IPS DF 6.9 (cell line): ENCODE measurements at regions not wholly inside any gene's neighbourhood (a gene's known extent, or its start where the extent isn't known, plus 50 kb on each side); places are given as distances from the start of the nearest gene placed in this dataset.
"Not testable (repeated sequence)": the region's sequence is repeated elsewhere in the genome, so short reads cannot be mapped to it uniquely, and the experiment has no call there.

Experiments used
- DNase-seq: peaks from one replicate; pipeline ENCODE4 v3.0.0-alpha.2; 2013; ENCODE audit warnings: low read depth, low spot score
- H3K27ac ChIP-seq: one replicate; pipeline ENCODE4 v1.5.1; 2013; ENCODE audit warnings: low read length, control low read depth
- H3K27me3 ChIP-seq: 2 replicates; pipeline ENCODE4 v1.6.1; 2013; ENCODE audit warnings: mild to moderate bottlenecking, low read length; ENCODE audit not compliant: control insufficient read depth, insufficient read depth
- H3K36me3 ChIP-seq: 2 replicates; pipeline ENCODE4 v1.6.1; 2013; ENCODE audit warnings: low read length; ENCODE audit not compliant: control insufficient read depth, insufficient read depth
- H3K4me1 ChIP-seq: 2 replicates; pipeline ENCODE4 v1.6.1; 2013; ENCODE audit warnings: low read length; ENCODE audit not compliant: control insufficient read depth, insufficient read depth
- H3K4me3 ChIP-seq: 2 replicates; pipeline ENCODE4 v1.5.1; 2013; ENCODE audit warnings: mild to moderate bottlenecking, low read length
- H3K9me3 ChIP-seq: 2 replicates; pipeline ENCODE4 v1.6.1; 2013; ENCODE audit warnings: low read length, inconsistent platforms; ENCODE audit not compliant: control insufficient read depth, insufficient read depth
- WGBS: extraction: QIAGEN DNeasy Blood & Tissue Kit; methylation state at CpG from one replicate; pipeline ENCODE4 v1.1.7; 2013; ENCODE audit warnings: mixed read lengths, missing lambda C conversion rate; ENCODE audit not compliant: insufficient read length, insufficient coverage; 5-methylcytosine and 5-hydroxymethylcytosine counted together

DNA sequence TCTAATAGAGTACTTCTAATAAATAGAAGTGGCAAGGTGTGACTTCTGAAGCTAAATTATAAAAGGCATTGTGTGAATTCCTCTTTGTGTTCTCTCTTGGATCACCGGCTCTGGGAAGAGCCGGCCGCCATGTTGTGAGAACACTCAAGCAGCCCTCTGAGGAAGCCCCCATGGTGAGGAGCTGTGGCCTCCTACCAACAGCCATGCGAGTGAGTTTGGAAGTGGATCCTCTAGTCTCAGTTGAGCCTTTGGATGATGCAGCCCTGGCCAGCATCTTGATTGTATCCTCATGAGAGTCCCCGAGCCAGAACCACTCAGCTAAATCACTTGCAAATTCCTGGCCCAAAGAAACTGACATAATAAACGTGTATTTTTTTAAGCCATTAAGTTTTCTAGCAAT, 94.5 kb upstream of the CARD11 start:
- Histone ChIP-seq H3K4me3 (no peak overlapping the region), H3K9me3 (no peaks in the 10 kb centered on the region), H3K27ac (no peak overlapping the region), H3K4me1 (peaks cover 1% of the 10 kb centered on the region; the same call in 1 of the 2 replicates), H3K36me3 (no peaks in the 10 kb centered on the region), H3K27me3 (no peaks in the 10 kb centered on the region)
- no peak for DNase-seq
- no CpG with 5 or more reads among the region's 6 CpGs for WGBS

GRCh38 chr7:3138997-3139396, 95.3 kb upstream of the CARD11 start:
- Histone ChIP-seq H3K9me3 (no peaks in the 10 kb centered on the region), H3K27ac (no peak overlapping the region), H3K36me3 (no peaks in the 10 kb centered on the region), H3K4me3 (no peak overlapping the region), H3K27me3 (no peaks in the 10 kb centered on the region), H3K4me1 (peaks cover 1% of the 10 kb centered on the region; the same call in 1 of the 2 replicates)
- DNase-seq: no peak
- no CpG with 5 or more reads among the region's 6 CpGs for WGBS

DNA sequence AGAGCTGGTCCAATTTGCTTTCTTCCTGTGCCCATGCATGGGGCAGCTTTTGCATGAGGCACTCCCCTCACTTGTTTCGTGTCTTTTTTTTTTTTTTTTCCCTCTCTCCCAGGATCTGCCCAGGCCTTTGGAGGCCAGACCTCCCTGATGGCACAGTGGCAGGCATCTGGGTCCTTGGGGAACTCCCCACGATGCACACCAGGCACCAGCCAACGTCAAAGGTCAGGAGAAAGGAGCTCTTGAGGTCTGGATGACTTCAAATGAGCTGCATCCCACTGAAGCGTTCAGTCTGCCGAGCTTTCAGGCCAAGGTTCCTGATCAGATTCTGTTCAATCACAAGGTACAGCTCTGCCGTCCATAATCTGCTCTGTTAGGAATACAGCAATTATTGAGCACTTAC, 97.2 kb upstream of the CARD11 start:
- H3K27ac ChIP-seq: no peak overlapping the region
- H3K4me1 ChIP-seq: peaks cover 1% of the 10 kb centered on the region; the same call in 1 of the 2 replicates
- DNase-seq: no peak
- H3K36me3 ChIP-seq: no peaks in the 10 kb centered on the region
- no peak overlapping the region for H3K4me3 ChIP-seq
- H3K27me3 ChIP-seq: no peaks in the 10 kb centered on the region
- no CpG with 5 or more reads among the region's 6 CpGs for WGBS
- no peaks in the 10 kb centered on the region for H3K9me3 ChIP-seq

DNA sequence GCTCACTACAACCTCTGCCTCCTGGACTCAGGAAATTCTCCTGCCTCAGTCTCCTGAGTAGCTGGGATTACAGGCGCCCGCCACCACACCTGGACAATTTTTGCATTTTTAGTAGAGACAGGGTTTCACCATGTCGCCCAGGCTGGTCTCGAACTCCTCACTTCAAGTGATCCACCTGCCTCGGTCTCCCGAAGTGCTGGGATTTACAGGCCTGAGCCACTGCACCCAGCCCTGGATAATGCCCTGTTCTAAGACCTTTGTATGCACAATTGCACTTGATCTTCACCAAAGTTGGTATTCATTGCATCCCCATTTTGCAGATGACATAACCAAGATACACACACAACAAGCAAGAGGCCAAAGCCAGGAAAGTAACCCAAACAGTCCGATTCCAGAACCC, 97.7 kb upstream of the CARD11 start:
- DNase-seq: no peak
- H3K4me3 ChIP-seq: no peak overlapping the region
- H3K4me1 ChIP-seq: peaks cover 1% of the 10 kb centered on the region; the same call in 1 of the 2 replicates
- H3K9me3 ChIP-seq: no peaks in the 10 kb centered on the region
- H3K27me3 ChIP-seq: no peaks in the 10 kb centered on the region
- no peak overlapping the region for H3K27ac ChIP-seq
- WGBS: no CpG with 5 or more reads among the region's 7 CpGs
- no peaks in the 10 kb centered on the region for H3K36me3 ChIP-seq

DNA sequence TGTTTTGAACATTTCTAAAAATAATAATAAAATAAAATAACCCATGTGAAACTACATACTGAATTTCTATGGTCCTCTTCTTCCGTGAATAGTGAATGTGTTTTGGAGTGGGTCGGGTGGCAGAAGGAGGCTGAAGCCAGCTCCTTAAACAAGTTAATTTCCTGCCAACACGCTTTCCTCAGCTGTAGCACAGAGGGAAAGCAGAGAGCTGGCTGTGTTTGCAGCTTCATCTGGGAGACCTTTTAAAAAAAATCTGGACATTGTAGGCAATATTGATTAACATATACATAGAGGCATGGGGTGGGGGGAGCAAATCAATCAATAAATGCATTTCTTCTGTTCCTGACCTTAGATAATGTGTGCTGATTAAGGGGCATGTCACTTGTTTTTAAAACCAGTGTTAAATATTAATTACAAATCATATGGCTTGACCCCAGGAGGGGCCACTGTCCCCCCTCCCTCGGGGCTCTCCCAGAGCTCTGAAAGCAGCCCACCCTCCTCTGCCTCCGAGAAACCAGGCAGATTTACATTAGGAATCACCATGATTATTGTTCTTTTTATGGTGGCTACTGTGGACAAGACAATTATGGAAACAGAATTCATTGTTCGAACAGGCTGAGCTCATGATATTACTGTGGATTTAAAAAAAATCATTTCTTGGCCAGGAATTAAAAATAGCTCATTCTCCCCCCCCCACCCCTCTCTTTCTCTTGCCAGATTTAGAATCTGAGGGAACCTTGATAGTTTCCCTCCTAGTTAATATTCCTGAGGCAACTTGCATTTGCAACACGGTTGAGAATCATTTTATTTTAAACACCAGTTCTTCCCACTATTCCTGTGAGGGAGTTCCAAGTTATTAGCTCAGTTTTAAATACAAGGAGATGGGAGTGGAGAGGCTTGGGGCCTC, 100.5 kb upstream of the CARD11 start:
- DNase-seq: no peak
- WGBS: no CpG with 5 or more reads among the region's 7 CpGs
- H3K9me3 ChIP-seq: no peaks in the 10 kb centered on the region
- H3K4me1 ChIP-seq: peaks cover 1% of the 10 kb centered on the region; the same call in 1 of the 2 replicates
- no peak overlapping the region for H3K27ac ChIP-seq
- no peaks in the 10 kb centered on the region for H3K36me3 ChIP-seq
- no peak overlapping the region for H3K4me3 ChIP-seq
- no peaks in the 10 kb centered on the region for H3K27me3 ChIP-seq

DNA sequence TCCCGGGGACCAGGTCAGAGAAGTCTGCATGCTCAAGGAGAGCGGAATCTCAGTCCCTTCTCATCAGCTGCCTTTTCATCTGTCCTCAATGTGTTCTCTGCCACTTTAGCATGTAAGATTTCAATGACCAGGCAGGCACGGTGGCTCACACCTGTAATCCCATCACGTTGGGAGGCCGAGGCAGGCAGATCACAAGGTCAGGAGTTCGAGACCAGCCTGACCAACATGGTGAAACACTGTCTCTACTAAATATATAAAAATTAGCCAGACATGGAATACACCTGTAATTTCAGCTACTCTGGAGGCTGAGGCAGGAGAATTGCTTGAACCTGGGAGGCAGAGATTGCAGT, 101.1 kb upstream of the CARD11 start:
- H3K36me3 ChIP-seq, H3K9me3 ChIP-seq, H3K27me3 ChIP-seq, H3K4me1 ChIP-seq, H3K4me3 ChIP-seq, H3K27ac ChIP-seq, DNase-seq: not testable (repeated sequence)
- WGBS: no CpG with 5 or more reads among the region's 6 CpGs

DNA sequence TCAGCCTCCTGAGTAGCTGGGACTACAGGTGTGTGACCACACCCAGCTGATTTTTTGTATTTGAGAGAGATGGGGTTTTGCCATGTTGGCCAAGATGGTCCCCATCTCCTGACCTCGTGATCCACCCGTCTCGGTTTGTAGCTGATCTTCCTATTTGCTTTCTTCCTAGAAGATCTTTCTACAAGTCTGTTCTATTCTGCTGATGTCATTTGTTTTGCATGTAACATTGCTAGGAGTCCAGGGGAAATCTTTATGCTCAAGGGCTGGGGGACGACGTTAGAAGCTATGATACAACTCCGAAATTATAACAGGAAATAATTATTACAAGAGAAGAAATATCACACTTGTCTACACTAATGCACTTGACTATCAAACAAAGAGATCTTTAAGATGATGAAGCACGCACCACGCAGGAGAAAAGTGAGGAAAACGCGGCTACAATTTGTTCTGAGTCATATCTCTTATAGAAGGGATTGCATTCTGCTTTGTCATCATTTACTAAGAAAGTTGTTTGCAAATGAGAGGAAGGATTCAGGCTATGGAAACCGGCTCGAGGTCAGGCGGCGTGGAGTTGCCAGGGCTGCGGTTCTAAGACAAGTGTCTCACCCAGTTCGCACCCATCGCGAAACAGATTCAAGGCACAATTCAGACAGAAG, 103.0 kb upstream of the CARD11 start:
- Histone ChIP-seq H3K4me3 (no peak overlapping the region), H3K27me3 (no peaks in the 10 kb centered on the region), H3K27ac (no peak overlapping the region), H3K9me3 (no peaks in the 10 kb centered on the region), H3K36me3 (no peaks in the 10 kb centered on the region), H3K4me1 (no peaks in the 10 kb centered on the region)
- DNase-seq: no peak
- no CpG with 5 or more reads among the region's 18 CpGs for WGBS

GRCh38 chr7:3148471-3148870, 104.8 kb upstream of the CARD11 start:
- no CpG with 5 or more reads among the region's 4 CpGs for WGBS
- H3K36me3 ChIP-seq, DNase-seq, H3K4me3 ChIP-seq, H3K27ac ChIP-seq, H3K27me3 ChIP-seq, H3K4me1 ChIP-seq, H3K9me3 ChIP-seq: not testable (repeated sequence)

DNA sequence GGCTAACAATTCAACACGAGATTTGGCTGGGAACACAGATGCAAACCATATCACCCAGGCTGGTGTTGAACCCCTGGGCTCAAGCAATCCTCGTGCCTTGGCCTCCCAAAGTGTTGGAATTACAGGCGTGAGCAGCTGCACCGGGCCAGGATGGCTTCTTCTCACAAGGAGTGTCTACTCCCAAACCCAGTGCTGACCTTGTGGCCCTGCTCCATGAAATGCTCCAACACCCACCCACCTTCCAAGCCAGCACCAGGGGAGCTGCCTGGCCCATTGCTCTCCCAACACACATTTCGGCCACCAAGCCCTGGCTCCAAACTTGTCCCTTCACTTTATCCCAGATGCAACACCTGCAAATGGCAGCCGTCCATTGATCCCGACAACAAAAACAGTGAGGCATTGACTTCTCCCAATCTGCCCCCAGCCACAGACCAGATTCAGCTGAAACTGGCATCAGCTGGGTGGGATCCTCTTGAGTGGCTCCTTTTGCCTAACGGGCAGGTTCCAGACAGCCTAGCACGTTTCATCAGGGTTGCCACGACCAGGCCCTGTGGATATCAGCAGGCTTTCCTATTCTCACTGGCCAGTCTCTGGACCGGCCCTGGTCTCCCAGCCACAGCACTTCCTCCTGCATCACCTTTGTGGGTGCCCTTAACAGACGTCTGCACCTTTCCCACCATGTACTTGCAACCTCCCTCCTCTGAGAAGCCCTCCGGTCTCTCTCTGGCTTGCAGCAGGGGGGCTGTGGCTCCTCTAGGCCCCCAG, 105.7 kb upstream of the CARD11 start:
- H3K9me3 ChIP-seq: no peaks in the 10 kb centered on the region
- H3K4me3 ChIP-seq: no peak overlapping the region
- no peaks in the 10 kb centered on the region for H3K27me3 ChIP-seq
- H3K4me1 ChIP-seq: no peaks in the 10 kb centered on the region
- DNase-seq: no peak
- H3K36me3 ChIP-seq: no peaks in the 10 kb centered on the region
- no peak overlapping the region for H3K27ac ChIP-seq
- WGBS: no CpG with 5 or more reads among the region's 13 CpGs

DNA sequence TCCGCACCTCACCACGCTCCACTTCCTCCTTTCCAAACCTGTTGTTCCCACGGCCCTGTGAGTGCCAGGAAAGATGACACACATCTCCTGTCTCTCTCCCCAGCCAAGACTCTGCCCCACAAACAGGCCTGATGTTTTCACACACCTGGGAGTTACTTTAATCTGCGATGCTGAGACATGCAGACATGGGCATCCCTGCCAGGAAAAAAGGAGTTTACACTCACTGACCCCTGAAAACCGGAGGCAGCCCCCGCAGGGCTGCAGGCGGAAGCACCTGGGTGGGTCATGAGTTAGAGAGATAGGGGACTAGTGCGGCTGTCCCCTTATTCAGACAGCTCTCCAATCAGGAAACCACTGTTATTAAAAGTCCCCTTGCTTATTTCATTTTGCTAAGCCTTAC, 106.4 kb upstream of the CARD11 start:
- Histone ChIP-seq H3K4me3 (no peak overlapping the region), H3K4me1 (no peaks in the 10 kb centered on the region), H3K27me3 (no peaks in the 10 kb centered on the region), H3K36me3 (no peaks in the 10 kb centered on the region), H3K9me3 (no peaks in the 10 kb centered on the region), H3K27ac (no peak overlapping the region)
- WGBS: no CpG with 5 or more reads among the region's 8 CpGs
- no peak for DNase-seq
